GM21737 (cell line): ENCODE measurements at regions not wholly inside any gene's neighbourhood (a gene's known extent, or its start where the extent isn't known, plus 50 kb on each side); places are given as distances from the start of the nearest gene placed in this dataset.

Experiments
- ATAC-seq: cut with Tn5 transposase; IDR thresholded peaks from one replicate; pipeline ENCODE4 v1.9.1; 2021; ENCODE audit warnings: mild to moderate bottlenecking, moderate library complexity; ENCODE audit not compliant: unreplicated experiment

GRCh38 chr17:14776791-14777190, 475.9 kb downstream of the HS3ST3B1 start:
- ATAC-seq: no peak

DNA sequence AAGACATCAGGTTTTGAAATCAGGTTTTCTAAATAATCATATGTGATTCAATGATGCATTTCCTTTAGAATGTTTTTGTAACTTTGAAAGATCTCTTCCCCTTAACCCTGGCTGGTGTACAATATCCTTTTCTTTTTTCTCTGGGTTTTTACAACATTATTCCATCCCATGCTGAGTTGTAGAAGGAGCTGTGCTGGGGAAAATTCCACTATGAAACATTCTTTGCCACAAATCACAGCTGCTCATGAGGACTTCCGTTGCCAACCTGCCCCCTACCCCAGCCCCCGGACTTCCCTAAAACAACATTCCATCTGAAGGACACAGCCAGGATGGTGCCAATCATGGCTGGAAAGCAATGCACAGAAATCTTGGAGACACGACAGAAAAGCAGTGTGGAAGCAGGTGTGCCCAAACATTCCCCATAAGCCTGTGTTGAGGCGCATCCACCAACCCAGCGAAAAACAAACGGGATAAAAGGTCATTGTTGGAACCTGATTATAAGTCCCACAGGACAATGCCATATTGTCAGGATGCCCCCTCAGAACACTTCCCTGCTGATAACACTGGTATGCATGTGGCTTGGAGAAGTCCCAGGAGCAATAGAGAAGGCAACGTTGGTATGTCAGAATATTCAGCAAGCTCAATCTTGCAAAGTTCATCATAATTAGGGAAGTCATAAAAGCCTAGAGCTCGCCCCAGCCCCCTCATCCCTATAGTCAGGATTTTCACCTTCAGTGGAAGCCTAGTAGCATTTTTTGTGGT, 475.0 kb downstream of the HS3ST3B1 start:
- ATAC-seq: no peak

DNA sequence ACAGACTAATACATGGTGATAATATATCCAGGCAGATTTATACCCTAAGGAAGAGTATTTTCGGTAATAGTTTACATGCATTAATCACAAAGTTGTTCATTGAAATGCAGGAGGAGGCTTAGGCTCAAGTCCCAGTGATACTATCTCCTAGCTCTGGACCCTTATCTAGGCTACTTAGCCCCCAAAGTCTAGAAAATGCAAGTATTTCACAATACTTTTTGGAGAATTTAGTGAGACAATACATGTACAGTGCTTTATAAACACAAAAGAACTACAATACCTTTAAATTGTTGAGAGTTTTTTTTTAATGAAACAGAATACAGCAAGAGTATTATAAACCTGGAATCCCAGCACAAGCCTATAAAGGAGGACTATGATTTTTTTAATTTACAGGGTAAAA, 473.9 kb downstream of the HS3ST3B1 start:
- no peak for ATAC-seq

DNA sequence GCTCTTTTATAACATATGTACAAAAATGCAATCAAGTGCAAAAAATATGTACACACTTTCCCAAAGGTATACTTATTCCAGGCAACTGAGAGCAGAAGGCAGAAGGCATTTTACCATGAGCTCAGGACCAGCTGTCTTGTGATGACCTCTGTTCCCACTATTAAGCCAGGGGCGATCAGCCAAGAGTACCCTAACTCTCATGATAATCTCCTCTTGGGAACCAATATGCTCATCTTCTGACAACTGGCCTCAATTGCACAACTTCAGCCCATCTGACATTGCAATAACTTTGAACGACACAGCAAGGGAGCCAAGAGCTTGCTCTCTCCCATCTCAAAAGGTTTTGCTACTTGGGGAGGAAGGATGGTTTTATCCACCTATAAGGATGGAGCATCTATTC, 471.9 kb downstream of the HS3ST3B1 start:
- no peak for ATAC-seq

DNA sequence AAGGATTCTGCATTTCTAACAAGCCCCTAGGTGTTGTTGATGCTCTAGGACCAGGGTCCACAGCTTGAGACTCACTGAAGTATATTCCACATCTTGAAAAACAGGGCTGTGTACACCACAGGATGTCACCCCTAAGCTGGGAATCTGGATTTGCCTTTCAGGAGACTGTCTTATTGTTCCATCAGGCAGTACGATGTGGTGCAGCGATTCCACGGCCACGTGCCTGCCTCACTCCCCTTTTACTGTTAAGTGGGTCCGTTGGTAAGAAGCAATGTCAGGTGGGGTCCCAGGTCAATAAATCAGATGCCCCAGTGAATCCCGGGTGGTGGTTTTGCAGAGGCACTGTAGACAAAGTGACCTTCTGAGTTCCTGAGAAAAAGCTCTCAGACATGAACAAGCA, 470.7 kb downstream of the HS3ST3B1 start:
- ATAC-seq: no peak

DNA sequence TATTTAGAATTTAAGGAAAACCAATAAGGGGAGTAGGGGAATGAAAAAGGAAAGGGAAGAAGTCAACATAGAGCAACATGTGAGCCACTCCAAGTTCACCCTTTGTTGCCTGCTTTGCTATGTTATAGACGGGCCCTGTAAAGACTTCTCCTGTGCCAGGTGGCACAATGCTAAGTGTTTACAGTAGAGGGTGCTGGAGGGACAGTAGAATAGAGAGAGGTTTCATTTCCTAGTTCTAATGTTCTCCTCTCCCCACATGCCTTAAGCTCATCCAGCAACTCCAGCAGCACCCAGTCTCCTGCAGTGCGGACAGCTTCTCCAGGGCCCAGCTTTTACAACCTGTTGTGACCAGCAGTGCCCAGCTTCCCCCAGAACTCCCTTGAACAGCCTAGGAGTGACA, 468.0 kb downstream of the HS3ST3B1 start:
- ATAC-seq: no peak

- no peak for ATAC-seq
These were observed 462.0 kb downstream of the HS3ST3B1 start for GRCh38 chr17:14762736-14763479.

DNA sequence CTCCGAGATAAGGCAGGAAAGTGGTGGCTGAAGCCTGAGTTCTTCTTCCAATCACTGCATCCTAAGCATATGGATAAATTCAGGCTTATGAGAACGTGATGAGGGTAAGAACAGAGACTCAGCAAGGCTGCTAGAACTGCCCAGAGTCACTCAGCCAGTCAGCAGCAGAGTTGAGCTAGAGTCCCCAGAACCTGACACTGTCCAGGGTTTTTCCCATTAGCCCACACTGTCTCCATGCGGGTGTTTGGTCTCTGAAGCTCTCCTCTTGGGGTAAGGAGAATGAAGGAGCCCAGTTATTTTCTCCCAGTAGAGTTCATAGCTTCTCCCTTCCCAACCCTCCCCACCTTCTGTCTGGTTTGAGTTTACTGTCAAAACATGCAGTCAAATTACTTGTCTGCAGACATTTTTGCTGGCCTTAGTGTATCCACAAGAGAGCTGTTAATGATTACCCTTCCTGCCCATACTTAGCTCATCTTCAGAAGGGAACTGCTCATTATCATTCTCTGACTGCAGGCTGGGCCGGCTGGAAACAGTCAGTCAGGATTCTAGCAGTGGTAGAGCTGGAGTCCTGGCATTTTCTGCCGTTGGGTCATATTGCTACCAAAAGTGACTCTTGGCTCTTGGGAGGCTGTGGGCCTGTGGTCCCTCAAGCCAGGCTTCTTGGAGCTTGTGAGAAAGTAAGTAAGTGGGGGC, 460.0 kb downstream of the HS3ST3B1 start:
- ATAC-seq: no peak

DNA sequence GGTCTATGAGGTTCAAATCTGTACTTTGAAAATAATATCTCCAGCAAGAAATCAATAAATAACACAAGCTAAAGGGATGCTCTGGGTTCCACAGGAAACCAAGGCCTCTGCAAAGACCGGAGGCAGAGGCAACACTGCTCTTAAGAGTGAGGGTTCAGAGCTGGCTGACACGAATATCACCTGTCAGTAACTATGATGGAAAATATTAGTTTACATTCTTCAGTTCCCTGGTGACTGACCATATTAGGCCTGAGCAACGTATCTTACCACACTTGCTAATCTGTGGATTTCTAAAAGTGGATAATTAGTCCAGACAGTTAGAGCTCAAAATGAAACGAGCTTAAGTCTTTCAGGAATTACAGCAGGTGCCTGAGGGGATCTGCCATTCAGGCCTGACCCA, 459.3 kb downstream of the HS3ST3B1 start:
- ATAC-seq: no peak

DNA sequence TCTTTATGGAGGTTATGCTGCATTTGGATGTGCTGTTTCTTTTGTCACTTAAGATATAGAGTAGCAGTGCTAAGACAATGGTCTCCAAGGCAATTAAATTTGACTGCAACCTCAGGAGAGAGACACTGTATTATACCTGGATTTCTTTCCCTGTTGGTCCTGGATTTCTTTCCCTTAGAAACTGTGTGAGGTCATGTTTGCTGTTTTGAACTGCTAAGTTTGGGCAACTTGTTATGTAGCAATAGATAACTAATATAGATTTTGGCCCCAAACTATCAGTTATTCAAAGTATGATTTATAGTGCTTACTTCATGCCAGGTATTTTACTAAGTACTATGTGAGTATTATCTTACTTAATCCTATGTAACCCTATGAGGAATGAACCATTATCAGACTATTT, 458.4 kb downstream of the HS3ST3B1 start:
- ATAC-seq: no peak

DNA sequence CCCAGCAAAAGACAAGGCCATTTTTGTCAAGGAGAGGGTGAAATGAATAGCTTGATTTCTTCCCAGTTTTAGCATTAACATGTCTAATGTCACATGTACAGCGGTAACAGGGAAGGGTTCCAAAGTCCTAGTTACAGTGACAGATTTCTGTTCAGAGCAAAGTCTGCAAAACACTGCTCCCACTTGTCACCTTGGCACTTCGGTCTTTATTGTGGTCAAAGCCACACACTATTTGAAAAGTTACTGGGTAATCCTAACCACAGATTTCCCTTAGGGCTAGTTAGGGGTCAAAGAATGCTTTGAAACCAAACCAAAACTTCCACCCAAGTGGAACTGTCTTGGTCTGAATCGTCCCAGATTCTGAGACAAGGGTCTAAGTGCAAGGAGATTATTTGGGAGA, 455.6 kb downstream of the HS3ST3B1 start:
- ATAC-seq: no peak

- no peak for ATAC-seq
These were observed 454.1 kb downstream of the HS3ST3B1 start for GRCh38 chr17:14755002-14755401.

- ATAC-seq: no peak
These were observed 452.5 kb downstream of the HS3ST3B1 start for GRCh38 chr17:14753383-14753782.

DNA sequence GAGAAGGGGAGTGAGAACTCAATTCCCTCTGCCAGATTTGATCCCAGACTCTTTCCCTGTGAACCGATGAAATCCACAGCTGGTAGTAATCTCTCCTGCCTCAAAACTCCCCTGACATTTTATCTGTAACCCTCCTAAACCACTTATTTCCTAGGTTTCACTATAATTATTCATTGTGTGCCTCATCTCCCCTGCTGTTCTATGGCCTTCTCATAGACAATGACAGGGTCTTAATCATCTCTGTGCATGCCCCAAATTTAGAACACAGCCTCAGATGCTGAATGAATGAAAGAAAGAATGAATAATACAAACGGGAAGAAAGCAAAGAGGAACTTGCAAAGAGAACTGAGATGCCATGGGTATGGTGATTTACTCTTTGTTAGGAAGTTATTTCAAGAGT, 451.1 kb downstream of the HS3ST3B1 start:
- no peak for ATAC-seq

DNA sequence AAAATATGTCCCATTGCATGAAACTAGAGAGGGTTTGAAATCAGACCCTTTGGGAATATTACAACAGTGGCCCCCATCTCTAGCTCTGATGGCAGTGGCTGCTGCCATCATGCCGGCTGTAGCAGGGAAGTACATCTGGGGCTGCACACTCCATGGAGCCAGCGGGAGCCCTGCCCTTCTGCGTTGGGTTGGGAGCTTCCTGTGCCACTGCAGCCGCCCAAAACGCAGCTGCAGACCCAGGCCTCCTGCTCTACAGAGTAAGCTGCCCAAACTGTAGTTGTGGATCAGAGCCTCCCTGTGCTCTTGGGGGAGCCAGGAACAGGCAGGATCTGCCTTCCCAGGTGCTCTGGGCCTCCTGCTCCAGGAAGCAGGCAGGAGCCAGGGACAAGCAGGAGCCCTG, 450.0 kb downstream of the HS3ST3B1 start:
- ATAC-seq: no peak

DNA sequence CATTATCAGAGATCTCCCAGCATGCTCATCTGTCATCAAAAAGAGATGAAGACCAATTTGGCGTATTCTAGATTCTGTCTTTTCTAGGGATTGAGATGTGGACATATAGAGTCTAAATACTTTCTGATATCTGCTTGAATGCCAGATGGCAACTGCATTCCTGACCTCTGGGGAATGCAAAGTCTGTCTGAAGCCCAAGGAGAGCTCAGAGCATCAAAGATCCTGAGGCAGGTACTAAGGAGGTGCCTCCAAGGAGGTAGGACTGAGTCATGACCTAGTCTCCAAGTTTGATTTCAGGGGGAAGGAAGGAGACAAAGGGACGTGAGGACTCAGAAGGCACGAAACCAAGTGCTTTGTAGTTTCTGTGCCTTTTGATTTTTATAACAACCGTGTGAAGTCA, 448.4 kb downstream of the HS3ST3B1 start:
- ATAC-seq: no peak

DNA sequence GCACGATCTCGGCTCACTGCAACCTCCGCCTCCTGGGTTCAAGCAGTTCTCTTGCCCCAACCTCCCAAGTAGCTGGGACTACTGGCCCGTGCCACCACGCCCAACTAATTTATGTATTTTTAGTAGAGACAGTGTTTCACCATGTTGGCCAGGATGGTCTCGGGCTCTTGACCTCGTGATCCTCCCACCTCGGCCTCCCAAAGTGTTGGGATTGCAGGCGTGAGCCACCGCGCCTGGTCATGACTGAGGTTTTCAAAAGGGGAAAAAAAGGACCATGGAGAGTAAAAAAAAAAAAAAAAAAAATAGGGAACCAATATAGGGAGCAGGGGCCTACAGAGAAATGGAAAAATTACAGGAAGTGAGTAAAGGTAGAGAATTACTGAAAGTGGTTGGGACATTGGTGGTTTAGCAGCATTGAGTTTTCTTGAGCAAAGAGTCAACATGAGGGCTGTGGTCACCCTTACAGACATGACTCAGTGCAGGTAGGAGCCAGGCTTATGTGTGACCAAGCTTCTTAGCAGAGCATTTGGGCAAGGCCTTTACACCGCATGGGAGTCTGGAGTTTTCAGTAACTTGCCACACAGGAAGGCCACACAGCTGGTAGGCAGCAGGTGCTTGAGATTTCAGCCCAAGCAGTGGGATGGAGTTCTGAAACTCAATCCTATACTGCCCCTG, 447.3 kb downstream of the HS3ST3B1 start:
- no peak for ATAC-seq

DNA sequence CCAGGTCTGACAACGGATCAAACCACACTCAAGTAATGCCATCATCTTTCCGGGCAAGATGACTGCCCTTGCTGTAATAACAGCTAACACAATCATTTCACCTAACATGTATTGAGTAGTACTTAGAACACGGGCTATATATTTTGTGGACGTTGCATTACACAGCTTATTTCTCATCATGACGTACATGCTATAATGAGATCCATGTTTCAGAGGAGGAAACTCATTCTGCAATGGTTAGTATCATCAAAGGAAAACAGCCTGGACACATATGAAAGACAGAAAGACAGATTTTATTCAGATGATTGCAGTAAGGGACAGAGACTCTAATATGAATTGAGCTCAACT, 446.7 kb downstream of the HS3ST3B1 start:
- no peak for ATAC-seq

DNA sequence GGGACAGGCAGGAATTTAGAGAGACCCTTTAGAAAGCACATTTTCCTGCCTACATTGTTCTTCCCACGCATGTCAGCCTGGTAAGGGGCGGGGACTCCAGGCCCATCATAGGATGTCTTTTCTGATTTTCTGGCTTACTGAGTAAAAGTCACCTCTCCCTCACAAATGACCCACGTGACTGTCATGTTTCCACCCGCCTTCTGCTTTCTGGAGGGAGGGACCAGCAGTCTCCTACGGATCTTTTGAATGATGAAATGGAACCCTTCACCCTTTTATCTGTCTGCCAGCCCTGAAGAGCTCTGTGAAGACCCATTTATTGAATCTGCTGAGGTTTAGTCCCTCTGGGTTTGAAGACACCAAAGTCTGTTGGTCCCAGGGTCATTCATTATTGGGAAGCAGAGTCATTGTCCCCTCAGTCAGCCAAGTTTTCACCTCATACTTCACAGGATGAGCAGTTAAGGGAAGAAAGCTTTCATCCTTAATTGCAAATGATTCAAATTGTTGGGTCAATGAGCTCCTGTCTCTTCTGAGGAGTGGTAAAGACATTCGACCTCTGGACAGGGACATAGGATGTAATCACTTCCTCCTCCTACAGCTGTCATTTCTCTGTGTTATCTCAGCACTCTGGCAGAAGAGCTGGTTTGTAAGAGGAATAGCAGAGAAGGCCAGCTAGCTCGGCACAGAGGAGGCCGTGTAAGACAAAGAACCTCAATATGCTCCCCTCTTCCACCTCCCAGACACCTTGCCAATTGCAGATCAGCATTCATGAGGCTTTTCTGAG, 446.1 kb downstream of the HS3ST3B1 start:
- no peak for ATAC-seq

DNA sequence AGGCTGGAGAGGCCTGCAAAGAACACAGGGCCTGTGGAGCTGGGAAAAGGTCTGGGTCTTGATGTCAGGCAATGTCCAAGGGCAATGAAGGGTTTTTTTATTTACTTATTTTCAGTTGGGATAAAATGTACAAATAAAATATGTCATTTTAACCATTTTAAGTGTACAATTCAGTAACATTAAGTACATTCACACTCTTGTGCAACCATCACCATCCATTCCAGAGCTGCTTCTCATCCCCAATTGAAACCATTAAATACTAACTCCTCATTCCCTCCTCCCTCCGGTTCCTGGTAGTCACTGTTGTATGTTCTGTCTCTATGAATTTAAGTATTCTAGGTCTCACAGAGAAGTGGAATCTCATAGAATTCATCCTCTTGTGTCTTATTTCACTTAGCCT, 444.7 kb downstream of the HS3ST3B1 start:
- no peak for ATAC-seq
